ENCODE measurements at regions not wholly inside any gene's neighbourhood (a gene's known extent, or its start where the extent isn't known, plus 50 kb on each side); places are given as distances from the start of the nearest gene placed in this dataset.
"Not testable (repeated sequence)": the region's sequence is repeated elsewhere in the genome, so short reads cannot be mapped to it uniquely, and the experiment has no call there.

DNA sequence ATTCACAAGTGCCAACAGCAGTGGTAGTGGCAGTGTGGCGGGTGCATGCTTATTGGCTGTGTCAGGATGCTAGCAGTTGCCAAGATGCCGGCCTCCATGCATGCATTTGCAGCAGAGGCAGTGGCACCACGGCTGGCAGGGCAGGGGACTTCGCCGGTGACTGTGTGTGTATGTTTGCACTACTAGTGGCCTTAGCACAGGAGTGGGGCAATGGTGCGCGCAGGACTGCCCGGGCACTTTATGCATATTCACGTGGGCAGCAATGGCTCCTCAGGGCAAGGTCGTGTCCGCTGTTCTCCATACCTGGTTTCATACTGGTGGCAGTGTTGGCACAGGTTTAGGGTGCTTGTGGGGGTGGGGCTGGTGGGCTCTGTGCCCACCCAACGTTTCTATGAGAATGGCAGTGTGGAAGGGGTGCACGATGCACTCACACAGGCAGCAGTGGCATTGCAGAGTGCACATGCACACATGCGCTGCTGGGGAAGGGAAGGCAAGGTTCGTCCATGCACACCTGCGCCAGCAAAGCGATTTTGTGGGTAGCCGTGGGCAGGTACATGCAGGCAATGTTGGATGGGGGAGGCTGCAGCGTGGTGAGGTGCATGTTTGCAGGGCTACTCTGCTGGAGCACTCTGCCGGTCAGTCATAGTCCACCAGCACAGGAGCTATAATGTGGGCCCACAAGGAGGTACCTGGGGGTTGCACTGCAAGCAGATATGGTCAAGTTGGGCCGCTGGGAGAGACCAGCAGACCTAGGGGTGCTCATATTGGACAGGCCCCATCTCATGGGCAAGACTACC is 338.9 kb upstream of the TECRL start:
- no peak for DNase-seq (ENCODE audit: low read depth, low spot score)
- in situ Hi-C loops (cut with HindIII; ENCODE audit: low sequenced_read_pairs) = no loop called here
- H3K4me3 ChIP-seq (ENCODE audit: low read depth, low read length) = no peak overlapping the region

DNA sequence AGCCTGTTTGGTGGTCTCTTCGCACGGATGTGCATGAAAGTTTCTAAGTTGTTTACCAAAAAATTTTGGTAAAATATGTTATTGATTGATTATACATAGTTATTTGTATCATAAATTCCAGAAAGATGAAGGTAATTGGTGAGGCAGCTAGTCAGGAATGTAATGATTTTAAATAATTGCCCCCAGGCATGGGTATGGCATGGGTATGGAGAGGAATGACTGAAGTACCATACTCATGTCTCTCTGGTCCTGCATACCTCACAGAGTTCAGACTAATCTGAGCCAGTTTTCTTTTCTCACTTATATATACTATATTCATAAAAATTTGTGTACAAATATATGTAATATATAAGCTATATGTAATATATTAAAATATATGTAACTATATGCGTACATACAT is 329.0 kb upstream of the TECRL start:
- in situ Hi-C loops (cut with HindIII; ENCODE audit: low sequenced_read_pairs) = no loop called here
- DNase-seq (ENCODE audit: low read depth, low spot score) = no peak
- TF ChIP-seq, protein P1, sequence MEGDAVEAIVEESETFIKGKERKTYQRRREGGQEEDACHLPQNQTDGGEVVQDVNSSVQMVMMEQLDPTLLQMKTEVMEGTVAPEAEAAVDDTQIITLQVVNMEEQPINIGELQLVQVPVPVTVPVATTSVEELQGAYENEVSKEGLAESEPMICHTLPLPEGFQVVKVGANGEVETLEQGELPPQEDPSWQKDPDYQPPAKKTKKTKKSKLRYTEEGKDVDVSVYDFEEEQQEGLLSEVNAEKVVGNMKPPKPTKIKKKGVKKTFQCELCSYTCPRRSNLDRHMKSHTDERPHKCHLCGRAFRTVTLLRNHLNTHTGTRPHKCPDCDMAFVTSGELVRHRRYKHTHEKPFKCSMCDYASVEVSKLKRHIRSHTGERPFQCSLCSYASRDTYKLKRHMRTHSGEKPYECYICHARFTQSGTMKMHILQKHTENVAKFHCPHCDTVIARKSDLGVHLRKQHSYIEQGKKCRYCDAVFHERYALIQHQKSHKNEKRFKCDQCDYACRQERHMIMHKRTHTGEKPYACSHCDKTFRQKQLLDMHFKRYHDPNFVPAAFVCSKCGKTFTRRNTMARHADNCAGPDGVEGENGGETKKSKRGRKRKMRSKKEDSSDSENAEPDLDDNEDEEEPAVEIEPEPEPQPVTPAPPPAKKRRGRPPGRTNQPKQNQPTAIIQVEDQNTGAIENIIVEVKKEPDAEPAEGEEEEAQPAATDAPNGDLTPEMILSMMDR (IDR thresholded peaks at IDR 0.05; ENCODE audit: low read depth, low read length) = no peak
- no peak overlapping the region for H3K4me3 ChIP-seq (ENCODE audit: low read depth, low read length)

More for the DNA sequence above, 338.9 kb upstream of the TECRL start:
- TF ChIP-seq, protein P1 (IDR thresholded peaks at IDR 0.05; ENCODE audit: low read depth, low read length) = no peak

DNA sequence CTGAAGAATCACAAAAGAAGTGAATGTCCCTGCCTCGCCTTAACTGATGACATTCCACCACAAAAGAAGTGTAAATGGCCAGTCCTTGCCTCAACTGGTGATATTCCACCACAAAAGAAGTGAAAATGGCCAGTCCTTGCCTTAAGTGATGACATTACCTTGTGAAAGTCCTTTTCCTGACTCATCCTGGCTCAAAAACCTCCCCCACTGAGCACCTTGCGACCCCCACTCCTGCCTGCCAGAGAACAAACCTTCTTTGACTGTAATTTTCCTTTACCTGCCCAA is 328.5 kb upstream of the TECRL start:
- H3K4me3 ChIP-seq (ENCODE audit: low read depth, low read length); DNase-seq (ENCODE audit: low read depth, low spot score); in situ Hi-C loops (cut with HindIII; ENCODE audit: low sequenced_read_pairs): not testable (repeated sequence)

DNA sequence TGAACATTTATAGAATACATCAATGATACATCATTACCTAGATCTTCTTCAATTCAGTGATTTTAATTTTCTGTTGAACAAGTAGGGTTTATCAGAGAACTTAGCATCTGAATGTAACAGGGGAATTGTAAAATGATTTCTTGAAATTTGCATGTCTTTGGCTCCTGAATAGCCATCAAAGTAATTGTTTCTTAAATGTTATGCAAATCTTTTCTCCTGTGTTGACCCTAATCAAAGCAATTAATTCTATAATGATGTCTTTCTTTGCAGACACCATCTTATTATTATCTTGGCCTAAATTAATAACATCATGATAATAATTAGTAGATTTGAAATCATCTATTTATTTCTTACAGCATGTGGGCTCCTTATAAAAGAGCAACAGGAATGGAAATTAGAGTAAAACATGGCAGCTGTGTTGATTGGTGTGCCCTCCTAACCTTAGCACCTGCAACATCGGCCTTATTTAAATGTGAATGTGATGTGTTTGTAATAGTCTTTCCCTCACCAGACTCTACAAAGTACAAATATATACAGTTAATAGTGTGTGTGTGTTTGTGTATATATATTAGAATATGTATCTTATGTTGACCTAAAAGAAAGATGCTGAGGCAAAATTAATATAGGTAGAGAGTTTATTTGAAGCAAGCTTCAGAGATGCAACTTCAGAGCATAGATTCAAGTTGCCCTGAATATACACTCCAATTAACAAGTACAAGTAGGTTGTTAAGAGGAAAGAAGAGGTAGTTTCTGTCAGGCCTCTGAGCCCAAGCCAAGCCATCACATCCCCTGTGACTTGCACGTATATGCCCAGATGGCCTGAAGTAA is 328.0 kb upstream of the TECRL start:
- TF ChIP-seq, protein P1 (IDR thresholded peaks at IDR 0.05; ENCODE audit: low read depth, low read length) = no peak
- no peak for DNase-seq (ENCODE audit: low read depth, low spot score)
- in situ Hi-C loops (cut with HindIII; ENCODE audit: low sequenced_read_pairs) = no loop called here
- no peak overlapping the region for H3K4me3 ChIP-seq (ENCODE audit: low read depth, low read length)

DNA sequence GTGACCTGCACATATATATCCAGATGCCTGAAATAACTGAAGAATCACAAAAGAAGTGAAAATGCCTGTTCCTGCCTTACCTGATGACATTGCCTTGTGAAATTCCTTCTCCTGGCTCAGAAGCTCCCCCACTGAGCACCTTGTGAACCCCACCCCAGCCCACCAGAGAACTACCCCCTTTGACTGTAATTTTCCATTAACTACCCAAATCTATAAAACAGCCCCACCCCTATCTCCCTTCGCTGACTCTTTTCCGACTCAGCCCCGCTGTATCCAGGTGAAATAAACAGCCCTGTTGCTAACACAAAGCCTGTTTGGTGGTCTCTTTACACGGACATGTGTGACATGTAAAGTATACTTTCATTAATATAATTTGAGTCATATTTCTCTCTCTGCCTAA is 320.3 kb upstream of the TECRL start:
- in situ Hi-C loops (cut with HindIII; ENCODE audit: low sequenced_read_pairs) = no loop called here
- H3K4me3 ChIP-seq (ENCODE audit: low read depth, low read length) = no peak overlapping the region
- DNase-seq (ENCODE audit: low read depth, low spot score) = no peak
- TF ChIP-seq, protein P1 (IDR thresholded peaks at IDR 0.05; ENCODE audit: low read depth, low read length) = no peak

DNA sequence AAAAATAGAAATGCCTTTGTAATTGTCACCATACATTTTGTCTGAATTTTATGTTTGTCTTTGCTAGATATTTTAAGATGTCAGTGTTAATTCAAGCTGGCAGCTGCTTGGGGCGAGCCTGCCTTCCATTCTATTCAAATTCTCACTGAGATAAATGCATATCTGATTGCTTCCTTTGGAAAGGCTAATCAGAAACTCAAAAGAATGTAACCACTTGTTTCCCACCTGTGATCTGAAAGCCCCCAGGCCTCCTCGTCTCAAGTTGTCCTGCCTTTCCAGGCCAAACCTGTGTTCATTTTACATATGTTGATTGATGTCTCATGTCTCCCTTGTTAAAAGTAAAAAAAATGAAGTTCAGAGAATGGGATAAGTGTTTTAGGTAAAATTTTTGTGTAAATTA is 318.7 kb upstream of the TECRL start:
- TF ChIP-seq, protein P1 (IDR thresholded peaks at IDR 0.05; ENCODE audit: low read depth, low read length) = no peak
- no peak for DNase-seq (ENCODE audit: low read depth, low spot score)
- in situ Hi-C loops (cut with HindIII; ENCODE audit: low sequenced_read_pairs) = no loop called here
- H3K4me3 ChIP-seq (ENCODE audit: low read depth, low read length) = no peak overlapping the region

DNA sequence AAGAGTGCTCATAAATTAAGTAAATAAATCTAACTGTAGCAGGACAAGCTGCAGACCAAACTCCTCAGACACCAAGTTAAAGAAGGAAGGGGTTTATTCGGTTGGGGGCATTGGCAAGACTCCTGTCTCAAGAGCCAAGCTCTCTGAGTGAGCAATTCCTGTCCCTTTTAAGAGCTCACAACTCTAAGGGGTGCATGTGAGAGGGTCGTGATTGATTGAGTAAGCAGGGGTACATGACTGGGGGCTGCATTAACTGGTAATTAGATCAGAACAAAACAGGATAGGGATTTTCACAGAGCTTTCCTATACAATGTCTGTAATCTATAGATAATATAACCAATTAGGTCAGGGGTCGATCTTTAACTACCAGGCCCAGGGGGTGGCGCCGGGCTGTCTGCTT is 318.1 kb upstream of the TECRL start:
- in situ Hi-C loops (cut with HindIII; ENCODE audit: low sequenced_read_pairs); H3K4me3 ChIP-seq (ENCODE audit: low read depth, low read length); DNase-seq (ENCODE audit: low read depth, low spot score): not testable (repeated sequence)
